RWPE2 (cell line): ENCODE measurements at regions not wholly inside any gene's neighbourhood (a gene's known extent, or its start where the extent isn't known, plus 50 kb on each side); places are given as distances from the start of the nearest gene placed in this dataset.
A peak's percentile ranks its signal among the peaks of the same experiment; 100 is the strongest.
"Not testable (repeated sequence)": the region's sequence is repeated elsewhere in the genome, so short reads cannot be mapped to it uniquely, and the experiment has no call there.

Source experiments
- ATAC-seq: fragments of 200-7000 bp; cut with Tn5 transposase; 3 replicates; pipeline ENCODE4 v1.9.1; 2021; ENCODE audit warnings: low read depth
- DNase-seq: peaks from one replicate; pipeline ENCODE4 v3.0.0-alpha.2; 2020; ENCODE audit warnings: low spot score
- H3K27ac ChIP-seq: fragments of 450-650 bp; 2 replicates; pipeline ENCODE4 v1.5.1; 2017; ENCODE audit warnings: mild to moderate bottlenecking; ENCODE audit not compliant: poor library complexity, severe bottlenecking
- H3K27me3 ChIP-seq: fragments of 250-450 bp; sonication (Bioruptor Pico); 2 replicates; pipeline ENCODE4 v1.5.1; 2021; ENCODE audit warnings: mild to moderate bottlenecking, moderate library complexity; ENCODE audit not compliant: insufficient read depth, poor library complexity, severe bottlenecking
- H3K36me3 ChIP-seq: fragments of 250-450 bp; sonication (Bioruptor Pico); 2 replicates; pipeline ENCODE4 v1.5.1; 2020; ENCODE audit warnings: low read depth, mild to moderate bottlenecking, moderate library complexity
- H3K4me1 ChIP-seq: fragments of 250-450 bp; sonication (Bioruptor Pico); 2 replicates; pipeline ENCODE4 v1.5.1; 2021; ENCODE audit warnings: mild to moderate bottlenecking, moderate library complexity; ENCODE audit not compliant: insufficient read depth, poor library complexity, severe bottlenecking
- H3K4me3 ChIP-seq: fragments of 250-450 bp; sonication (Bioruptor Pico); 2 replicates; pipeline ENCODE4 v1.5.1; 2021; ENCODE audit warnings: mild to moderate bottlenecking, moderate library complexity; ENCODE audit not compliant: severe bottlenecking
- H3K9me3 ChIP-seq: fragments of 250-450 bp; sonication (Bioruptor Pico); 2 replicates; pipeline ENCODE4 v1.5.1; 2021; ENCODE audit warnings: mild to moderate bottlenecking, moderate library complexity; ENCODE audit not compliant: severe bottlenecking

DNA sequence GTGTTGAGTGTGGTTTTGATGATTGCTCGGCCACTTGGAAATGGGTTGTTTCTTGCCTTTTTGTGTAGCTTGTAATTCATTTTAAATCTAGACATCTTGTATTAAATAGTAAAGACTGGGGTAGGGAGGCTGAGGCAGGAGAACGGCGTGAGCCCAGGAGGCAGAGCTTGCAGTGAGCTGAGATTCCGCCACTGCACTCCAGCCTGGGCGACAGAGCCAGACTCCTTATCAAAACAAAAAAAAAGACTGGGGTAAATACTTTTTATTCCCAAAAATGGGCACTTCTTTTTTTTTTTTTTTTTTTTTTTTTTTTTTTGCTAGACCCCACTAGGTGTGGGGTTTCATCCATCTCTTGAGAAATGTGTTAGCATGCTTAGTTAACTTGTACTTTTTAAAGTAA is 258.8 kb upstream of the FAM240B start:
- ATAC-seq = not testable (repeated sequence)

GRCh38 chr9:38969480-38969879 is 249.5 kb upstream of the FAM240B start:
- not testable (repeated sequence) for H3K9me3 ChIP-seq, H3K4me3 ChIP-seq, H3K27me3 ChIP-seq, H3K27ac ChIP-seq, DNase-seq, ATAC-seq, H3K36me3 ChIP-seq, H3K4me1 ChIP-seq

More for the DNA sequence above, 258.8 kb upstream of the FAM240B start:
- H3K4me1 ChIP-seq, DNase-seq, H3K9me3 ChIP-seq, H3K27ac ChIP-seq, H3K4me3 ChIP-seq, H3K36me3 ChIP-seq, H3K27me3 ChIP-seq: not testable (repeated sequence)

GRCh38 chr9:38968651-38969374 is 248.9 kb upstream of the FAM240B start:
- H3K36me3 ChIP-seq, H3K4me3 ChIP-seq, DNase-seq, H3K9me3 ChIP-seq, H3K27me3 ChIP-seq, H3K27ac ChIP-seq, H3K4me1 ChIP-seq: not testable (repeated sequence)
- peak; percentile 89 for ATAC-seq

GRCh38 chr9:38967866-38968265 is 247.9 kb upstream of the FAM240B start:
- not testable (repeated sequence) for H3K27me3 ChIP-seq, H3K36me3 ChIP-seq, ATAC-seq, DNase-seq, H3K4me1 ChIP-seq, H3K9me3 ChIP-seq, H3K27ac ChIP-seq, H3K4me3 ChIP-seq

GRCh38 chr9:38967285-38967684 is 247.4 kb upstream of the FAM240B start:
- H3K4me1 ChIP-seq, DNase-seq, H3K27ac ChIP-seq, H3K4me3 ChIP-seq, ATAC-seq, H3K27me3 ChIP-seq, H3K9me3 ChIP-seq, H3K36me3 ChIP-seq: not testable (repeated sequence)

- H3K36me3 ChIP-seq, H3K9me3 ChIP-seq, H3K4me1 ChIP-seq, H3K27ac ChIP-seq, ATAC-seq, H3K27me3 ChIP-seq, DNase-seq, H3K4me3 ChIP-seq: not testable (repeated sequence)
Observed at GRCh38 chr9:38959812-38960211, 239.9 kb upstream of the FAM240B start.

GRCh38 chr9:38955837-38956236 is 235.9 kb upstream of the FAM240B start:
- not testable (repeated sequence) for H3K4me3 ChIP-seq, H3K9me3 ChIP-seq, H3K27ac ChIP-seq, H3K4me1 ChIP-seq, H3K36me3 ChIP-seq, ATAC-seq, H3K27me3 ChIP-seq, DNase-seq

DNA sequence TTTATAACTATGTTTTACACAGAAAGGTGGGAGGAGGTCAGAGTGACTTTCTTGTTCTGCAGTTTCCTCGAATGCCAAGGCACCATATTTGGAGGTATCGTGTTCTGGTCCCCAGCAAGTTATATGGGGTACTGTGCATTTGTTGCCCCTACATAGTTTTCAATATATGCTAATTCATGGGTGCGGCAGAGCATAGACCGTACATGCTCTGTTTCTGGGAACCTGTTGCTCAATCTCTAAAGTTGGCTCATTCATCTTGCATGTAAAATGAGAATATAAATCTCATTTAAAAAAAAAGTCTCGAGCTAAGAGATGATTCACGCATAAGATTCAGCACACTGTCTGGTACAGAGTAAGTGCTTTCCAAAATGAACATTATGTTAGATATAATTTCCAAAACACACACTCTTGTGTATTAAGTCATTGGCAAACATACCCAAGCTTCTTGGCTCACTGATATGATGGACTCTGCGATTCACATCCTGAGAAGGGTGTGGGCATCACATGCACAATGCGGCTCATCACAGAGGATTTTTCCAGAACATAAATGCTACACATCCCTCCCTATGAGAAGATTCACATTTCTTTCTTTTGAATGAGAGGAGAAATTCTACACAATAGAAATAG is 232.9 kb upstream of the FAM240B start:
- not testable (repeated sequence) for H3K9me3 ChIP-seq, H3K27me3 ChIP-seq, H3K4me3 ChIP-seq, DNase-seq, H3K36me3 ChIP-seq, H3K4me1 ChIP-seq, H3K27ac ChIP-seq
- ATAC-seq = peak; percentile 72

DNA sequence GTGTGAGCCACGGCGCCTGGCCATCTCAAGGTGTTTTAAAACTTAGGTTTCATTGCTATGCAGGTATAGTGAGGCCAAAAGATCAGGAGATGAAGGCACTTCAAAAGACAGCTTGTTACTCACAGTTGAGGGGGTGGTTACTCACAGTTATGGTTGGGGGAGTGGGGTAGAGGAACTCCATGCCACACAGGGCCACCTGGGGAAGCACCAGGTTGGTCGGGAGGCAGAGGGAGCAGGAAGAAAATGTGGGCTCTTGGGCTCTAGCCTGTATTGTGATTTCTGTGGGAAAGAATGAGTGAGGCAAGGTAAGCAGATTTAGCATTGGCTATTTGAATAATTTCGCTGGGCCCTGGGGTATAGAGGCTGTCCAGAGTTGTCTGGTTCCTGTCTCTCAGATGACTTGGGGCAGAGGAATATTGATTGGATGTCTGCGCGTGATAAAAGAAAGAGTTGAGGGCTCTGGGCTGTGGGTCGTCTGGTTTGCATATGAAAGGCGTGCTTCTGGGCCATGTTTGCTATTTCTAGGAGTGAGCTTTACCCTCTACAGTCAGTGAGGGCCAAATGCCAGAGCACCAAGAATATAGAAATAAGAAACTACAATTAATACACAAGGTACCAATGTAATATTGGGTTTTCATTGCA is 226.1 kb upstream of the FAM240B start:
- not testable (repeated sequence) for H3K4me1 ChIP-seq, DNase-seq, H3K36me3 ChIP-seq, H3K9me3 ChIP-seq, H3K27me3 ChIP-seq, ATAC-seq, H3K27ac ChIP-seq, H3K4me3 ChIP-seq

- H3K27me3 ChIP-seq, H3K27ac ChIP-seq, H3K4me1 ChIP-seq, H3K9me3 ChIP-seq, H3K4me3 ChIP-seq, ATAC-seq, H3K36me3 ChIP-seq, DNase-seq: not testable (repeated sequence)
Observed at GRCh38 chr9:38944881-38945449, 225.0 kb upstream of the FAM240B start.

GRCh38 chr9:38940501-38940900 is 220.6 kb upstream of the FAM240B start:
- not testable (repeated sequence) for DNase-seq, H3K4me1 ChIP-seq, H3K4me3 ChIP-seq, H3K27ac ChIP-seq, H3K27me3 ChIP-seq, H3K36me3 ChIP-seq, H3K9me3 ChIP-seq
- ATAC-seq = peak; percentile 93
